Prostate gland (tissue), 2 donors: ENCODE measurements at regions not wholly inside any gene's neighbourhood (a gene's known extent, or its start where the extent isn't known, plus 50 kb on each side); places are given as distances from the start of the nearest gene placed in this dataset.

Source experiments
- DNase-seq: peaks from one replicate; pipeline ENCODE4 v3.0.0-alpha.2; 2019; ENCODE audit warnings: low spot score
- H3K27ac ChIP-seq, 2 donors: fragments of 200-600 bp; sonication (generic); 2 replicates each; pipeline ENCODE4 v1.5.1; 2017 to 2019
- H3K27me3 ChIP-seq: fragments of 200-600 bp; sonication (generic); replicated peaks from 2 replicates; pipeline ENCODE4 v1.5.1; 2019; ENCODE audit not compliant: insufficient read depth
- H3K36me3 ChIP-seq, 2 donors: fragments of 200-600 bp; sonication (generic); 1 replicate in 1 of 2; 2 replicates in 1 of 2; pipeline versions ENCODE4 v1.5.1 to v1.8.1; 2017 to 2019
- H3K4me1 ChIP-seq: fragments of 200-600 bp; sonication (generic); replicated peaks from 2 replicates; pipeline ENCODE4 v1.5.1; 2019
- H3K4me3 ChIP-seq, 2 donors: fragments of 200-600 bp; sonication (generic); 2 replicates each; pipeline ENCODE4 v1.5.1; 2017 to 2019
- H3K9me3 ChIP-seq: fragments of 200-600 bp; sonication (generic); 2 replicates; pipeline ENCODE4 v1.5.1; 2017
- CTCF ChIP-seq, 4 experiments: fragments of 200-600 bp in 2 of 4; fragments of 450-650 bp in 2 of 4; sonication (generic) in 2 of 4; IDR thresholded peaks; 1 replicate in 3 of 4; 2 replicates in 1 of 4; pipeline ENCODE4 v1.5.1; 2016 to 2019; ENCODE audit warnings: antibody characterized with exemption in 4 of 4, mild to moderate bottlenecking in 2 of 4, moderate library complexity in 2 of 4
- POLR2A ChIP-seq: fragments of 450-650 bp; IDR thresholded peaks from one replicate; pipeline ENCODE4 v1.6.1; 2016; ENCODE audit warnings: antibody characterized with exemption, mild to moderate bottlenecking
- POLR2AphosphoS5 ChIP-seq: sonication (generic); formaldehyde crosslinking; IDR thresholded peaks from one replicate; pipeline ENCODE4 v1.6.1; 2017; ENCODE audit warnings: antibody characterized with exemption
- WGBS: methylation state at CpG from one replicate; pipeline ENCODE4 v1.1.5; 2018; 5-methylcytosine and 5-hydroxymethylcytosine counted together
- intact Hi-C: fragments of 100-400 bp; cut with DNase I; formaldehyde crosslinking; loops from one replicate; pipeline ENCODE4 v1.14.2; 2022

- DNase-seq: no peak
- Histone ChIP-seq H3K4me1 (no peaks in the 10 kb centered on the region), H3K4me3 (no peak overlapping the region), H3K36me3 (no peaks in the 10 kb centered on the region), H3K27ac (no peak overlapping the region), H3K27me3 (no peaks in the 10 kb centered on the region), H3K9me3 (no peaks in the 10 kb centered on the region)
- 97% methylated on average over 22 of the region's 22 CpGs for WGBS
- intact Hi-C loops: no loop called here
- TF ChIP-seq POLR2A (no peak), POLR2AphosphoS5 (no peak), CTCF (IDR thresholded peaks at IDR 0.05) (no peak)
Observed at GRCh38 chr1:166343276-166343675, 176.5 kb upstream of the FAM78B start.

GRCh38 chr1:166350490-166350889 is 183.7 kb upstream of the FAM78B start:
- no peak for DNase-seq
- 41% methylated on average over 5 of the region's 5 CpGs for WGBS
- Histone ChIP-seq H3K27me3 (no peaks in the 10 kb centered on the region), H3K4me1 (no peaks in the 10 kb centered on the region), H3K9me3 (no peaks in the 10 kb centered on the region), H3K27ac (no peak overlapping the region), H3K4me3 (no peak overlapping the region), H3K36me3 (no peaks in the 10 kb centered on the region)
- TF ChIP-seq CTCF (IDR thresholded peaks at IDR 0.05): no peak
- intact Hi-C loops: no loop called here

GRCh38 chr1:166351676-166352075 is 184.9 kb upstream of the FAM78B start:
- Histone ChIP-seq H3K36me3 (no peaks in the 10 kb centered on the region), H3K9me3 (no peaks in the 10 kb centered on the region), H3K27me3 (no peaks in the 10 kb centered on the region), H3K4me1 (no peaks in the 10 kb centered on the region), H3K4me3 (no peak overlapping the region), H3K27ac (no peak overlapping the region)
- intact Hi-C loops: no loop called here
- DNase-seq: no peak
- no peak for TF ChIP-seq POLR2A
- TF ChIP-seq POLR2AphosphoS5: no peak
- no peak for TF ChIP-seq CTCF (IDR thresholded peaks at IDR 0.05)
- WGBS: 50% methylated on average over 1 of the region's 1 CpG

- Histone ChIP-seq H3K27me3 (no peaks in the 10 kb centered on the region), H3K27ac (no peak overlapping the region), H3K4me3 (no peak overlapping the region), H3K9me3 (no peaks in the 10 kb centered on the region), H3K36me3 (no peaks in the 10 kb centered on the region), H3K4me1 (no peaks in the 10 kb centered on the region)
- WGBS: 89% methylated on average over 3 of the region's 3 CpGs
- DNase-seq: no peak
- intact Hi-C loops: no loop called here
- no peak for TF ChIP-seq POLR2A
- TF ChIP-seq CTCF (IDR thresholded peaks at IDR 0.05): no peak
- TF ChIP-seq POLR2AphosphoS5: no peak
Observed at GRCh38 chr1:166353213-166353612, 186.4 kb upstream of the FAM78B start.

- no peak for TF ChIP-seq POLR2AphosphoS5
- no peak for TF ChIP-seq CTCF (IDR thresholded peaks at IDR 0.05)
- TF ChIP-seq POLR2A: no peak
- 36% methylated on average over 4 of the region's 4 CpGs for WGBS
Observed at GRCh38 chr1:166354406-166354805, 187.6 kb upstream of the FAM78B start.

More at GRCh38 chr1:166354406-166354805, 187.6 kb upstream of the FAM78B start:
- Histone ChIP-seq H3K36me3 (no peaks in the 10 kb centered on the region), H3K4me1 (no peaks in the 10 kb centered on the region), H3K27me3 (no peaks in the 10 kb centered on the region), H3K9me3 (no peaks in the 10 kb centered on the region), H3K4me3 (no peak overlapping the region), H3K27ac (no peak overlapping the region)
- DNase-seq: no peak
- intact Hi-C loops: no loop called here
